HL-60 (cell line): ENCODE measurements at regions not wholly inside any gene's neighbourhood (a gene's known extent, or its start where the extent isn't known, plus 50 kb on each side); places are given as distances from the start of the nearest gene placed in this dataset.

Experiments used
- DNase-seq, 2 experiments: peaks; one replicate each; pipeline ENCODE4 v3.0.0-alpha.2; 2010 to 2020; ENCODE audit warnings: low read depth in 1 of 2, low spot score in 1 of 2
- H3K27ac ChIP-seq: fragments of 250-450 bp; sonication (Bioruptor Pico); replicated peaks from 2 replicates; pipeline ENCODE4 v1.5.1; 2020; ENCODE audit warnings: mild to moderate bottlenecking, moderate library complexity
- H3K27me3 ChIP-seq: fragments of 250-450 bp; sonication (Bioruptor Pico); 2 replicates; pipeline ENCODE4 v1.5.1; 2021; ENCODE audit warnings: mild to moderate bottlenecking, moderate library complexity; ENCODE audit not compliant: insufficient read depth, poor library complexity, severe bottlenecking
- H3K4me3 ChIP-seq: replicated peaks from 2 replicates; pipeline ENCODE4 v1.5.1; 2011; ENCODE audit warnings: mild to moderate bottlenecking, control low read depth, low read length; ENCODE audit not compliant: insufficient read depth
- GABPA ChIP-seq: IDR thresholded peaks from 2 replicates; pipeline ENCODE4 v1.6.1; 2012; ENCODE audit warnings: low read depth
- POLR2AphosphoS5 ChIP-seq: IDR thresholded peaks from 2 replicates; pipeline ENCODE4 v1.6.1; 2012; ENCODE audit warnings: low read depth
- SPI1 ChIP-seq: IDR thresholded peaks from 2 replicates; pipeline ENCODE4 v1.6.1; 2012; ENCODE audit warnings: low read depth, mild to moderate bottlenecking, borderline replicate concordance
- TF ChIP-seq, protein P1 (sequence below): IDR thresholded peaks from one replicate; pipeline ENCODE4 v1.5.1; 2011; ENCODE audit warnings: low read length, control low read depth, inconsistent platforms; ENCODE audit not compliant: insufficient read depth
- TF ChIP-seq, protein P2 (sequence below): IDR thresholded peaks from 2 replicates; pipeline ENCODE4 v1.6.1; 2012; ENCODE audit warnings: low read depth; ENCODE audit not compliant: insufficient replicate concordance

DNA sequence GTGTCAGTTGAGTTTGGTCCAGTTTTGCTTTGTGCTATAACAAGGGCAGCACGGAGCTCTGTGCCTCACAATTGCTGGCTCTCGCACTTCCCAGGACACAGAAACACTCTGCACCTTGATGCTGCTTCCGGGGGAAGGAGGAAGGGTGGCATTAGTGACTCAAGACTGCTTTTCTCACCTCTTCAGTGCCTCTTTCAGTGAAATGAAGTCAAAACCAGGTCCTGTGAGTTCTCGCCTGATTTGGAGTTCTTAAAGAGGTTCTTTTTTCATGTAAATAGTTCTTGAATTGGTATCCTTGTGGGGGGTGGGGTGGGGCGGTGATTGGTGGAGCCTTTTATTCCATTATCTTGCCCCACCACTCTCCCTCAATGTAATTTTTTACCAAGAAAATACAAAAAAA, 91.5 kb upstream of the MYT1L start:
- DNase-seq: no peak
- no peak overlapping the region for H3K27ac ChIP-seq
- H3K4me3 ChIP-seq: no peak overlapping the region
- TF ChIP-seq POLR2AphosphoS5: no peak
- TF ChIP-seq, protein P1, sequence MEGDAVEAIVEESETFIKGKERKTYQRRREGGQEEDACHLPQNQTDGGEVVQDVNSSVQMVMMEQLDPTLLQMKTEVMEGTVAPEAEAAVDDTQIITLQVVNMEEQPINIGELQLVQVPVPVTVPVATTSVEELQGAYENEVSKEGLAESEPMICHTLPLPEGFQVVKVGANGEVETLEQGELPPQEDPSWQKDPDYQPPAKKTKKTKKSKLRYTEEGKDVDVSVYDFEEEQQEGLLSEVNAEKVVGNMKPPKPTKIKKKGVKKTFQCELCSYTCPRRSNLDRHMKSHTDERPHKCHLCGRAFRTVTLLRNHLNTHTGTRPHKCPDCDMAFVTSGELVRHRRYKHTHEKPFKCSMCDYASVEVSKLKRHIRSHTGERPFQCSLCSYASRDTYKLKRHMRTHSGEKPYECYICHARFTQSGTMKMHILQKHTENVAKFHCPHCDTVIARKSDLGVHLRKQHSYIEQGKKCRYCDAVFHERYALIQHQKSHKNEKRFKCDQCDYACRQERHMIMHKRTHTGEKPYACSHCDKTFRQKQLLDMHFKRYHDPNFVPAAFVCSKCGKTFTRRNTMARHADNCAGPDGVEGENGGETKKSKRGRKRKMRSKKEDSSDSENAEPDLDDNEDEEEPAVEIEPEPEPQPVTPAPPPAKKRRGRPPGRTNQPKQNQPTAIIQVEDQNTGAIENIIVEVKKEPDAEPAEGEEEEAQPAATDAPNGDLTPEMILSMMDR: no peak
- no peak for TF ChIP-seq GABPA
- TF ChIP-seq, protein P2, sequence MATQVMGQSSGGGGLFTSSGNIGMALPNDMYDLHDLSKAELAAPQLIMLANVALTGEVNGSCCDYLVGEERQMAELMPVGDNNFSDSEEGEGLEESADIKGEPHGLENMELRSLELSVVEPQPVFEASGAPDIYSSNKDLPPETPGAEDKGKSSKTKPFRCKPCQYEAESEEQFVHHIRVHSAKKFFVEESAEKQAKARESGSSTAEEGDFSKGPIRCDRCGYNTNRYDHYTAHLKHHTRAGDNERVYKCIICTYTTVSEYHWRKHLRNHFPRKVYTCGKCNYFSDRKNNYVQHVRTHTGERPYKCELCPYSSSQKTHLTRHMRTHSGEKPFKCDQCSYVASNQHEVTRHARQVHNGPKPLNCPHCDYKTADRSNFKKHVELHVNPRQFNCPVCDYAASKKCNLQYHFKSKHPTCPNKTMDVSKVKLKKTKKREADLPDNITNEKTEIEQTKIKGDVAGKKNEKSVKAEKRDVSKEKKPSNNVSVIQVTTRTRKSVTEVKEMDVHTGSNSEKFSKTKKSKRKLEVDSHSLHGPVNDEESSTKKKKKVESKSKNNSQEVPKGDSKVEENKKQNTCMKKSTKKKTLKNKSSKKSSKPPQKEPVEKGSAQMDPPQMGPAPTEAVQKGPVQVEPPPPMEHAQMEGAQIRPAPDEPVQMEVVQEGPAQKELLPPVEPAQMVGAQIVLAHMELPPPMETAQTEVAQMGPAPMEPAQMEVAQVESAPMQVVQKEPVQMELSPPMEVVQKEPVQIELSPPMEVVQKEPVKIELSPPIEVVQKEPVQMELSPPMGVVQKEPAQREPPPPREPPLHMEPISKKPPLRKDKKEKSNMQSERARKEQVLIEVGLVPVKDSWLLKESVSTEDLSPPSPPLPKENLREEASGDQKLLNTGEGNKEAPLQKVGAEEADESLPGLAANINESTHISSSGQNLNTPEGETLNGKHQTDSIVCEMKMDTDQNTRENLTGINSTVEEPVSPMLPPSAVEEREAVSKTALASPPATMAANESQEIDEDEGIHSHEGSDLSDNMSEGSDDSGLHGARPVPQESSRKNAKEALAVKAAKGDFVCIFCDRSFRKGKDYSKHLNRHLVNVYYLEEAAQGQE: no peak
- no peak for TF ChIP-seq SPI1
- no peaks in the 10 kb centered on the region for H3K27me3 ChIP-seq

DNA sequence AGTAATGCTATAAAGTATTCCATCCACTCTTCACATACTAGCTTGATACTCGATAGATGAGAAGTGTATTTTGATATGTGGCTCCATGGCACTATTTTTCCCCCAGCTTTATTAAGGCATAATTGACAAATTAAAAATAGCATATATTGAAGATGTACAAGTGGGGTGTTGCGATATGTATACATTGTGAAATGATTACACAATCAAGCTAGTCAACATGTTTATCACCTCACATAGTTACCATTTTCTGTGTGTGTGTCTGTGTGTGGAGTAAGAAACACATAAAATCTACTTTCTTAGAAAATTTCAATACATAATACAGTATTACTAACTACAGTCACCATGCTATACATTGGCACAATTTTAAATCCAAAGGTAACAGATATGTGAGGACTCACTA, 82.5 kb upstream of the MYT1L start:
- H3K27ac ChIP-seq: no peak overlapping the region
- H3K27me3 ChIP-seq: no peaks in the 10 kb centered on the region
- no peak overlapping the region for H3K4me3 ChIP-seq
- TF ChIP-seq GABPA (no peak), POLR2AphosphoS5 (no peak), SPI1 (no peak)
- TF ChIP-seq, protein P2: no peak
- TF ChIP-seq, protein P1: no peak
- no peak for DNase-seq

DNA sequence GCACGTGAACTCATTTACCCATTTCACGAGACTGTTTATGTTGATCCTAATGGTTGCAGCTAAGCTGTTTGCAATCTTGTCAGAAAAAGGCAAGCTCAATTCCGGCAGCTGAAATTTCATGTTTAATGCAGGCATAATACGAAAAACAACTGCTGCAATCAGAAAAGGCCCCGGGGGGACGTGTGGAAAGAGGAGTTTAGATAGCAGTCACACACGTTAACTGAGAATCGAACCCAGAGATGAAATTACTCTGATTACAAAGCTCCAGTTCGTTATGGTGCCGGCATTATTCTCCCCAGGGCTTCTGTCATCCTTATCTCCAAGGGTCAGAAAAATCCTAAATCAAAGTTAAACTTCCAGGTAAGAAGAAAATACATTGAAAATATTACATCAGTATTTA, 79.9 kb upstream of the MYT1L start:
- TF ChIP-seq GABPA (no peak), POLR2AphosphoS5 (no peak), SPI1 (no peak)
- TF ChIP-seq, protein P1: no peak
- TF ChIP-seq, protein P2: no peak
- DNase-seq: no peak
- H3K4me3 ChIP-seq: no peak overlapping the region
- H3K27me3 ChIP-seq: no peaks in the 10 kb centered on the region
- H3K27ac ChIP-seq: no peak overlapping the region
